HepG2 (cell line): ENCODE measurements at regions not wholly inside any gene's neighbourhood (a gene's known extent, or its start where the extent isn't known, plus 50 kb on each side); places are given as distances from the start of the nearest gene placed in this dataset.

Experiments used
- ATAC-seq: fragments of 200-7000 bp; cut with Tn5 transposase; 3 replicates; pipeline ENCODE4 v1.9.1; 2020; ENCODE audit warnings: mild to moderate bottlenecking, moderate library complexity
- BruUV-seq: library from RNA; stranded (reverse); fragments of 400-500 nt; replicated peaks from 2 replicates; lab custom pipeline; 2021; lab: Mats Ljungman, UMichigan
- CTCF ChIA-PET: fragments of 300-600 bp; formaldehyde crosslinking; extraction: SDS; loops from one replicate; lab custom pipeline; 2021; ENCODE audit warnings: low total read pairs, inconsistent platforms, low intra/inter-chr PET ratio; lab: Yijun Ruan, JAX
- POLR2A ChIA-PET: fragments of 350-600 bp; sonication (Branson Sonifier 250); formaldehyde crosslinking; loops from one replicate; lab custom pipeline; 2020; ENCODE audit warnings: antibody characterized with exemption, inconsistent platforms; lab: Yijun Ruan, JAX
- DNase-seq: peaks from one replicate; pipeline ENCODE4 v3.0.0-alpha.2; 2015; ENCODE audit warnings: low spot score
- FAIRE-seq: peaks from 3 replicates; lab custom pipeline; 2011; peaks lifted over from hg19 to GRCh38; lab: Jason Lieb, UNC
- H2AFZ ChIP-seq: one replicate; pipeline ENCODE4 v1.6.1; 2011; ENCODE audit warnings: low read length, inconsistent platforms
- H3K27ac ChIP-seq: fragments of 300-600 bp; 3 replicates; pipeline ENCODE4 v1.8.0; 2011; ENCODE audit warnings: mixed run types, mild to moderate bottlenecking, mixed read lengths, low read length, inconsistent platforms; ENCODE audit not compliant: insufficient read depth; ENCODE audit errors: extremely low read length
- H3K27me3 ChIP-seq, 2 experiments: fragments of 200-600 bp in 1 of 2; 2 replicates in 1 of 2; 3 replicates in 1 of 2; pipeline versions ENCODE4 v1.6.0 to v1.8.0; 2011; ENCODE audit warnings: low read length in 2 of 2, mild to moderate bottlenecking in 2 of 2, moderate library complexity in 2 of 2, inconsistent platforms in 1 of 2; ENCODE audit not compliant: insufficient read depth in 2 of 2, control insufficient read depth in 1 of 2
- H3K36me3 ChIP-seq, 2 experiments: fragments of 200-600 bp in 1 of 2; replicated peaks in 1 of 2; 2 replicates in 1 of 2; 3 replicates in 1 of 2; pipeline versions ENCODE4 v1.5.1 to v1.8.0; 2011; ENCODE audit warnings: low read length in 2 of 2, inconsistent platforms in 1 of 2; ENCODE audit not compliant: insufficient read depth in 2 of 2, control insufficient read depth in 1 of 2
- H3K4me1 ChIP-seq: 2 replicates; pipeline ENCODE4 v1.5.1; 2012; ENCODE audit warnings: low read length, inconsistent platforms; ENCODE audit not compliant: insufficient read depth
- H3K4me2 ChIP-seq: 2 replicates; pipeline ENCODE4 v1.6.0; 2011; ENCODE audit warnings: low read depth, low read length, inconsistent platforms
- H3K4me3 ChIP-seq, 3 experiments: fragments of 200-600 bp in 1 of 3; sonication (generic), shearing (Covaris generic) in 1 of 3; replicated peaks in 1 of 3; 2 replicates each; pipeline ENCODE4 v1.5.1; 2011 to 2016; ENCODE audit warnings: low read length in 3 of 3, inconsistent platforms in 2 of 3, low read depth in 2 of 3, mild to moderate bottlenecking in 2 of 3, control low read depth in 1 of 3, mixed read lengths in 1 of 3; ENCODE audit not compliant: insufficient read depth in 1 of 3
- H3K79me2 ChIP-seq: one replicate; pipeline ENCODE4 v1.6.1; 2011; ENCODE audit warnings: low read length, inconsistent platforms; ENCODE audit not compliant: insufficient read depth
- H3K9ac ChIP-seq: 2 replicates; pipeline ENCODE4 v1.6.0; 2011; ENCODE audit warnings: mild to moderate bottlenecking, low read depth, low read length, inconsistent platforms; ENCODE audit not compliant: insufficient read depth
- H3K9me3 ChIP-seq: 2 replicates; pipeline ENCODE4 v1.5.1; 2012; ENCODE audit warnings: mild to moderate bottlenecking, low read length
- H4K20me1 ChIP-seq: 2 replicates; pipeline ENCODE4 v1.6.0; 2011; ENCODE audit warnings: inconsistent platforms, mild to moderate bottlenecking, low read length, moderate library complexity; ENCODE audit not compliant: insufficient read depth
- BCL3 ChIP-seq: sonication (generic); formaldehyde crosslinking; IDR thresholded peaks from 2 replicates; pipeline ENCODE4 v1.5.1; 2020; ENCODE audit warnings: mild to moderate bottlenecking, missing genetic modification reagents, moderate library complexity
- MAFF ChIP-seq: IDR thresholded peaks from 2 replicates; pipeline ENCODE4 v1.6.1; 2011; ENCODE audit warnings: low read depth, low read length, improper control_type of control experiment
- MAFK ChIP-seq, 2 experiments: IDR thresholded peaks in 1 of 2; conservative IDR thresholded peaks in 1 of 2; 2 replicates each; pipeline ENCODE4 v1.6.1; 2011; ENCODE audit warnings: improper control_type of control experiment in 2 of 2, low read length in 2 of 2
- NFKBIZ ChIP-seq: IDR thresholded peaks from 2 replicates; pipeline ENCODE4 v1.6.1; 2018; ENCODE audit warnings: missing genetic modification reagents, missing compliant biosample characterization
- TFDP2 ChIP-seq: sonication (generic); formaldehyde crosslinking; IDR thresholded peaks from 2 replicates; pipeline ENCODE4 v1.4.0; 2020; ENCODE audit warnings: missing genetic modification reagents
- ZNF276 ChIP-seq: sonication (generic); formaldehyde crosslinking; IDR thresholded peaks from 2 replicates; pipeline ENCODE4 v1.4.0; 2020; ENCODE audit warnings: mild to moderate bottlenecking, low read depth, missing genetic modification reagents
- WGBS: methylation state at CpG from one replicate; pipeline ENCODE4 v1.1.6; 2017; ENCODE audit warnings: low lambda C conversion rate; 5-methylcytosine and 5-hydroxymethylcytosine counted together
- in situ Hi-C: cut with HindIII; loops from 2 replicates; pipeline ENCODE4 v1.10.0; 2017; ENCODE audit warnings: low pct_unique_long_range_greater_than_20kb; ENCODE audit not compliant: extremely low pct_ligation_motif_present
- intact Hi-C: fragments of 100-400 bp; cut with micrococcal nuclease; formaldehyde crosslinking; loops from one replicate; pipeline ENCODE4 v1.10.0; 2022; ENCODE audit not compliant: unreplicated experiment

GRCh38 chr13:76756451-76756850 is 129.8 kb downstream of the KCTD12 start (continued):
- TF ChIP-seq ZNF276 (CRISPR knock-in tag) = no peak

GRCh38 chr13:76754414-76754813 is 131.8 kb downstream of the KCTD12 start:
- no peak for DNase-seq
- POLR2A ChIA-PET = no interaction called here
- H3K79me2 ChIP-seq = no peaks in the 10 kb centered on the region
- intact Hi-C loops = no loop called here
- BruUV-seq = no TSS peak
- in situ Hi-C loops = no loop called here
- H3K9me3 ChIP-seq = no peaks in the 10 kb centered on the region
- H3K4me2 ChIP-seq = no peak overlapping the region
- H4K20me1 ChIP-seq = no peaks in the 10 kb centered on the region
- no peaks in the 10 kb centered on the region for H3K36me3 ChIP-seq
- H2AFZ ChIP-seq = no peak overlapping the region
- no peak overlapping the region for H3K9ac ChIP-seq
- H3K4me3 ChIP-seq = no peak overlapping the region
- FAIRE-seq = no peak
- no peaks in the 10 kb centered on the region; a peak in 1 of 5 replicates for H3K27me3 ChIP-seq
- no peak for ATAC-seq
- no peaks in the 10 kb centered on the region for H3K4me1 ChIP-seq
- 33% methylated on average over 4 of the region's 4 CpGs for WGBS
- TF ChIP-seq BCL3 = no peak
- CTCF ChIA-PET = no interaction called here
- no peak overlapping the region for H3K27ac ChIP-seq

- H4K20me1 ChIP-seq = no peaks in the 10 kb centered on the region
- TF ChIP-seq MAFF = peak; percentile 70
- no peak for TF ChIP-seq TFDP2 (CRISPR knock-in tag)
- TF ChIP-seq MAFK (conservative IDR thresholded peaks at IDR 0.05 in 1 of 2, IDR thresholded peaks at IDR 0.05 in 1 of 2; ENCODE audit: low read length in 2 of 2) = peak; percentile 53 to 78; a peak in 3 of 4 replicates
- no peak for TF ChIP-seq NFKBIZ
- intact Hi-C loops (no loop called here), in situ Hi-C loops (no loop called here)
- H3K9ac ChIP-seq = no peak overlapping the region
- 17% methylated on average over 3 of the region's 3 CpGs for WGBS
- no peak overlapping the region for H3K4me3 ChIP-seq
- DNase-seq = no peak
- H3K36me3 ChIP-seq = no peaks in the 10 kb centered on the region
- no TSS peak for BruUV-seq
- POLR2A ChIA-PET = no interaction called here
- no peak overlapping the region for H3K4me2 ChIP-seq
- no peak for FAIRE-seq
- no peaks in the 10 kb centered on the region; a peak in 1 of 5 replicates for H3K27me3 ChIP-seq
- no peaks in the 10 kb centered on the region for H3K79me2 ChIP-seq
- H3K9me3 ChIP-seq = no peaks in the 10 kb centered on the region
- no peak overlapping the region for H3K27ac ChIP-seq
- no peaks in the 10 kb centered on the region for H3K4me1 ChIP-seq
- no peak for ATAC-seq
- H2AFZ ChIP-seq = no peak overlapping the region
- CTCF ChIA-PET = no interaction called here
Observed at GRCh38 chr13:76751278-76751677, 134.9 kb downstream of the KCTD12 start.
